Astrocyte (in vitro differentiated cells and primary cell): ENCODE measurements at regions not wholly inside any gene's neighbourhood (a gene's known extent, or its start where the extent isn't known, plus 50 kb on each side); places are given as distances from the start of the nearest gene placed in this dataset.
"Not testable (repeated sequence)": the region's sequence is repeated elsewhere in the genome, so short reads cannot be mapped to it uniquely, and the experiment has no call there.

ENCODE experiments used
- DNase-seq: peaks from one replicate; pipeline ENCODE4 v3.0.0-alpha.2; 2010; ENCODE audit warnings: low read depth
- FAIRE-seq: peaks from 2 replicates; lab custom pipeline; 2011; peaks lifted over from hg19 to GRCh38; lab: Jason Lieb, UNC
- H2AFZ ChIP-seq: 2 replicates; pipeline ENCODE4 v1.6.0; 2012; ENCODE audit warnings: low read depth, low read length, inconsistent platforms
- H3K27ac ChIP-seq: 2 replicates; pipeline ENCODE4 v1.5.1; 2011; ENCODE audit warnings: low read depth, low read length, inconsistent platforms
- H3K27me3 ChIP-seq: 2 replicates; pipeline ENCODE4 v1.6.0; 2011; ENCODE audit warnings: low read length, inconsistent platforms; ENCODE audit not compliant: insufficient read depth
- H3K36me3 ChIP-seq: 2 replicates; pipeline ENCODE4 v1.5.1; 2011; ENCODE audit warnings: low read length, inconsistent platforms; ENCODE audit not compliant: insufficient read depth
- H3K4me1 ChIP-seq: 2 replicates; pipeline ENCODE4 v1.5.1; 2011; ENCODE audit warnings: low read length, inconsistent platforms; ENCODE audit not compliant: insufficient read depth
- H3K4me2 ChIP-seq: 2 replicates; pipeline ENCODE4 v1.6.0; 2012; ENCODE audit warnings: low read length, inconsistent platforms
- H3K4me3 ChIP-seq: 2 replicates; pipeline ENCODE4 v1.5.1; 2011; ENCODE audit warnings: low read depth, mild to moderate bottlenecking, low read length, inconsistent platforms; ENCODE audit not compliant: insufficient read depth
- H3K79me2 ChIP-seq: 2 replicates; pipeline ENCODE4 v1.6.0; 2012; ENCODE audit warnings: mild to moderate bottlenecking, low read length, inconsistent platforms; ENCODE audit not compliant: insufficient read depth
- H3K9ac ChIP-seq: 2 replicates; pipeline ENCODE4 v1.6.0; 2012; ENCODE audit warnings: mild to moderate bottlenecking, low read length, inconsistent platforms
- H3K9me3 ChIP-seq: 2 replicates; pipeline ENCODE4 v1.5.1; 2012; ENCODE audit warnings: low read depth, mild to moderate bottlenecking, low read length, inconsistent platforms; ENCODE audit not compliant: insufficient read depth
- H4K20me1 ChIP-seq: 2 replicates; pipeline ENCODE4 v1.6.0; 2012; ENCODE audit warnings: low read length, inconsistent platforms; ENCODE audit not compliant: insufficient read depth
- H3K27ac Mint-ChIP-seq: one replicate; pipeline ENCODE4 v1.8.0; 2021; ENCODE audit warnings: mild to moderate bottlenecking, mixed read lengths; ENCODE audit not compliant: unreplicated experiment
- H3K27me3 Mint-ChIP-seq: one replicate; pipeline ENCODE4 v1.8.0; 2021; ENCODE audit warnings: low read depth, mixed read lengths; ENCODE audit not compliant: unreplicated experiment
- H3K36me3 Mint-ChIP-seq: one replicate; pipeline ENCODE4 v1.8.0; 2021; ENCODE audit warnings: low read depth, mixed read lengths; ENCODE audit not compliant: unreplicated experiment
- H3K4me1 Mint-ChIP-seq: one replicate; pipeline ENCODE4 v1.8.0; 2021; ENCODE audit warnings: low read depth, mixed read lengths; ENCODE audit not compliant: unreplicated experiment
- H3K4me3 Mint-ChIP-seq: one replicate; pipeline ENCODE4 v1.8.0; 2021; ENCODE audit warnings: mild to moderate bottlenecking, moderate library complexity, mixed read lengths; ENCODE audit not compliant: unreplicated experiment
- H3K9me3 Mint-ChIP-seq: one replicate; pipeline ENCODE4 v1.8.0; 2021; ENCODE audit warnings: mild to moderate bottlenecking, mixed read lengths; ENCODE audit not compliant: unreplicated experiment
- TF ChIP-seq, protein P1 (sequence below): IDR thresholded peaks from 2 replicates; pipeline ENCODE4 v1.5.1; 2011; ENCODE audit warnings: low read depth, mild to moderate bottlenecking, inconsistent platforms, low read length, moderate library complexity; ENCODE audit not compliant: insufficient read depth

DNA sequence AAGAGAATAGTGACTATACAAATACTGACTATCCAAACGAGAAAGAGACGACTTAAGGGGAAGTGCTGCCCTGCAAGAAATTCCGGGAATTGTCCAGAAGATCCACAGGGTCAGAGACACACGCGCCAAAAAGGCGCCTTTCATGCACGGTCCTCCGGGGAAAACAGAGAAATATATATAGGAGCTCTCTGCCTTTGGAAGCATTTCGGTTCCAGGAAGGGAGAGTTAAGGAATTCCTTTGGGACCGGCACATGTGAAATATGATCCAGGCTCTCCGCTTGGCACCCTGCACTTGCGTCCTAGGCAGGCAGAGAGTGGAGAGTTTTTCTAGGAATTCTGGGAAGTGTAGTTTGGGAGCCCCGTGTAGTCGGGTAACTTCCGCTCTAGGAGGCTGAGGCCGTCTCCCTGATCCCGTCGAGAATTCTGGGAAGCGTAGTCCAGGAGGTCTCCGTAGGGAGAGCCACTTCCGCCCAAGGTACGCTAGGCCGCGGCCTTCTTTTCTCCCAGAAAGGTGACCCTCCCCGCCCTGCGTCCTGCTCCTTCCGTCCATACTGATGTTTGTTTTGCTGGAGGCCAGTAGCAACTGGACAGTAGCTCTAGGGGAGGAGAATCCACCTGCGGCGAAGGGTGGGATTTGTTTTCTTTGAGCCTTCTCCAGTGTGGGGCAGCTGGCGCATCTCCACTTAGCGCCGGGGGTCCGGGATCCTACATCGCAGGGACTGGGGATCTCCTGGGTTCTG, 69.4 kb upstream of the GPR39 start:
- FAIRE-seq, result peak; percentile 98

DNA sequence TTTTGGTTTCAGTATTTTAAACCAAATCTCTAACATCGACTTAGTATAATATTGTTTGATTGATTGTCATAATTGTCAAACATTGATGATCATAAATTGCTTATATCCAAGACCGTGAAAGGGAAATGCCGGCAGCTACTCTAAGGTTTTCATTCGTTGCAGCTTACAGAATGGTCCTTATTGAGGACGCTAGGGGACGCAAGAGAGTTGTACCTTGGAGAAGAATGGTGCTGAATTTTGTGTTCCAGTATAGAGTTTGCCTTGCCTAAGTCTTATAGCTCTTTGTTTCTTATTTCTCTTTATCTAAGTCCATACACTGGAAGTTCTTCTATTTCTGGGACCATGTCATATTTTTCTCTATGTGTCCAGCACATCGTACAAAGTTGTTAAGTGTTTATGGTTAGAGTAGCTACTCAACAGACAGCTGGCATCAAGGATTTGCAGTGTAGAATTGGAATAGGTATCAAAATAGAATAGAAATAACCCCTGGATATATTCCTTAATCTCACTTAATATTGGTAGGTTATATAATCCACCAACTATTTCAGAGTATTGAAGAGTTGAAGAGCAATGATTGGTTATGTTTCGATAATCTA, 67.4 kb upstream of the GPR39 start:
- FAIRE-seq (peak; percentile 45), DNase-seq (peak; percentile 27)
- H3K9me3 ChIP-seq, H3K4me1 Mint-ChIP-seq, H3K4me1 ChIP-seq, H3K9me3 Mint-ChIP-seq, H3K9ac ChIP-seq, H2AFZ ChIP-seq, H3K79me2 ChIP-seq, H3K36me3 Mint-ChIP-seq, H3K4me3 Mint-ChIP-seq, H3K27me3 Mint-ChIP-seq, H3K4me2 ChIP-seq, H4K20me1 ChIP-seq, H3K4me3 ChIP-seq, H3K27ac Mint-ChIP-seq, H3K27me3 ChIP-seq, H3K36me3 ChIP-seq, H3K27ac ChIP-seq: not testable (repeated sequence)
- TF ChIP-seq, protein P1, sequence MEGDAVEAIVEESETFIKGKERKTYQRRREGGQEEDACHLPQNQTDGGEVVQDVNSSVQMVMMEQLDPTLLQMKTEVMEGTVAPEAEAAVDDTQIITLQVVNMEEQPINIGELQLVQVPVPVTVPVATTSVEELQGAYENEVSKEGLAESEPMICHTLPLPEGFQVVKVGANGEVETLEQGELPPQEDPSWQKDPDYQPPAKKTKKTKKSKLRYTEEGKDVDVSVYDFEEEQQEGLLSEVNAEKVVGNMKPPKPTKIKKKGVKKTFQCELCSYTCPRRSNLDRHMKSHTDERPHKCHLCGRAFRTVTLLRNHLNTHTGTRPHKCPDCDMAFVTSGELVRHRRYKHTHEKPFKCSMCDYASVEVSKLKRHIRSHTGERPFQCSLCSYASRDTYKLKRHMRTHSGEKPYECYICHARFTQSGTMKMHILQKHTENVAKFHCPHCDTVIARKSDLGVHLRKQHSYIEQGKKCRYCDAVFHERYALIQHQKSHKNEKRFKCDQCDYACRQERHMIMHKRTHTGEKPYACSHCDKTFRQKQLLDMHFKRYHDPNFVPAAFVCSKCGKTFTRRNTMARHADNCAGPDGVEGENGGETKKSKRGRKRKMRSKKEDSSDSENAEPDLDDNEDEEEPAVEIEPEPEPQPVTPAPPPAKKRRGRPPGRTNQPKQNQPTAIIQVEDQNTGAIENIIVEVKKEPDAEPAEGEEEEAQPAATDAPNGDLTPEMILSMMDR, result peak; percentile 54

More for the DNA sequence above, 69.4 kb upstream of the GPR39 start:
- peak overlapping the region; percentile 84 for H3K4me2 ChIP-seq
- H3K4me1 Mint-ChIP-seq, H4K20me1 ChIP-seq, H3K9me3 Mint-ChIP-seq, H3K4me1 ChIP-seq, H3K27me3 Mint-ChIP-seq, H3K36me3 Mint-ChIP-seq, H3K36me3 ChIP-seq, H3K79me2 ChIP-seq, H3K27me3 ChIP-seq, H3K9me3 ChIP-seq: not testable (repeated sequence)
- peak overlapping the region; percentile 67 for H3K27ac ChIP-seq
- peak; percentile 78 for DNase-seq
- peak overlapping the region; percentile 82 for H3K9ac ChIP-seq
- peak overlapping the region; percentile 57 for H3K4me3 ChIP-seq
- H3K4me3 Mint-ChIP-seq, result peak overlapping the region; percentile 88
- H2AFZ ChIP-seq, result peak overlapping the region; percentile 95
- peak overlapping the region; percentile 90 for H3K27ac Mint-ChIP-seq

DNA sequence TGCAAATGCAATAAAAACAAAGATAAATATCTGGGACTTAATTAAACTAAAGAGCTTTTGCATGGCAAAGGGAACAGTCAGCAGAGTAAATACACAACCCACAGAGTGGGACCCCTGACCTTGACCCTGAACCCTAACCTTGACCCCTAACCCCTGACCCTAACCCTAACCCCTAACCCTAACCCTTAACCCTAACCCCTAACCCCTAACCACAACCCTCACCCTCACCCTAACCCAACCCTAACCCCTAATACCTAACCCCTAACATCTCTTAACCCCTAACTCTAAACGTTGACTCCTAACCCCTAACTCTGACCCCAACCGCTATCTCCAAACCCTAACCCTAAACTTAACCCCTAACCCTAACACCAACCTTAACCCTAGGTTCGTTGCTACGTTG, 64.9 kb upstream of the GPR39 start:
- not testable (repeated sequence) for H3K4me1 Mint-ChIP-seq, H3K4me1 ChIP-seq, H3K9me3 Mint-ChIP-seq, H2AFZ ChIP-seq, H3K36me3 Mint-ChIP-seq, H3K36me3 ChIP-seq, H3K9me3 ChIP-seq, DNase-seq, H3K9ac ChIP-seq, H3K27me3 ChIP-seq, FAIRE-seq, H3K27ac ChIP-seq, H3K4me3 Mint-ChIP-seq, H3K27me3 Mint-ChIP-seq, H4K20me1 ChIP-seq, H3K79me2 ChIP-seq, H3K27ac Mint-ChIP-seq, H3K4me3 ChIP-seq
- peak overlapping the region; percentile 79 for H3K4me2 ChIP-seq

DNA sequence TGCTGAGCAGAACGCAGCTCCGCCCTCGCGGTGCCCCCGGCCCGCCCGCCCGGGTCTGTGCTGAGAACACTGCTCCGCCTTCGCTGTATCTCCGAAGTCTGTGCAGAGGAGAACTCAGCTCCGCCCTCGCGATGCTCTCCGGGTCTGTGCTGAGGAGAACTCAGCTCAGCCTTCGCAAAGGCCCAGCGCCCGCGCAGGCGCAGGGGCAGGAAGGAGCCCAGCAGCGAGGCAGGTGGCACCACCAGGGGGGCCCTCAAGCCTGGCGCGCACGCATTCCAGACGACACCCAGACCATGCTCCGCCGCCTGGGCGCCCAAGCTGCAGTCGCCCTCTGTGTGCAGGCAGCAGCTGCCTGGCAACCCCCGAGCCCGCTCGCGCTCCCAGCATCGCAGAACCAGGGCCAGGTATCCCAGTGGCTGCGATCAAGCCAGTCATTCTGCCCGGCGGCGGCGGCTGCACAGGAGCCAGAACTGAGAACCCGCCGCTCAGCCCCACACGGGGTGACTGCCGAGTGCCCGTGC, 64.1 kb upstream of the GPR39 start:
- not testable (repeated sequence) for H4K20me1 ChIP-seq, H3K4me1 Mint-ChIP-seq, H3K27ac Mint-ChIP-seq, H3K27ac ChIP-seq, H3K4me1 ChIP-seq, H3K36me3 Mint-ChIP-seq, H3K27me3 ChIP-seq, H3K27me3 Mint-ChIP-seq, FAIRE-seq, H3K36me3 ChIP-seq, H3K9me3 Mint-ChIP-seq, H3K79me2 ChIP-seq, H3K9me3 ChIP-seq, H3K9ac ChIP-seq
- DNase-seq, result peak; percentile 30
- H2AFZ ChIP-seq, result peak overlapping the region; percentile 63
- peak overlapping the region; percentile 79 for H3K4me2 ChIP-seq
- peak overlapping the region; percentile 28 for H3K4me3 ChIP-seq
- H3K4me3 Mint-ChIP-seq, result peak overlapping the region; percentile 72

- Histone ChIP-seq H3K4me2 (peak overlapping the region; percentile 81), H2AFZ (peak overlapping the region; percentile 63), H3K4me3 (peak overlapping the region; percentile 23)
- not testable (repeated sequence) for H3K4me1 ChIP-seq, H4K20me1 ChIP-seq, H3K27me3 ChIP-seq, H3K4me1 Mint-ChIP-seq, FAIRE-seq, H3K9me3 Mint-ChIP-seq, H3K9me3 ChIP-seq, H3K27me3 Mint-ChIP-seq, H3K9ac ChIP-seq, H3K27ac ChIP-seq, H3K27ac Mint-ChIP-seq, DNase-seq, H3K36me3 ChIP-seq, H3K79me2 ChIP-seq, H3K36me3 Mint-ChIP-seq
- peak overlapping the region; percentile 82 for H3K4me3 Mint-ChIP-seq
These were observed 63.2 kb upstream of the GPR39 start for GRCh38 chr2:132353380-132353779.
